PC-9 (cell line): ENCODE measurements at regions not wholly inside any gene's neighbourhood (a gene's known extent, or its start where the extent isn't known, plus 50 kb on each side); places are given as distances from the start of the nearest gene placed in this dataset.
A peak's percentile ranks its signal among the peaks of the same experiment; 100 is the strongest.

Experiments used
- BruUV-seq: library from RNA; stranded (reverse); fragments of 400-500 nt; replicated peaks from 2 replicates; lab custom pipeline; 2021; lab: Mats Ljungman, UMichigan
- CTCF ChIA-PET: fragments of 300-600 bp; sonication (Branson Sonifier 250); formaldehyde crosslinking; loops from one replicate; lab custom pipeline; 2022; ENCODE audit warnings: antibody characterized with exemption; lab: Charles Lee
- POLR2A ChIA-PET: fragments of 300-600 bp; sonication (Branson Sonifier 250); formaldehyde crosslinking; loops from one replicate; lab custom pipeline; 2022; ENCODE audit warnings: antibody characterized with exemption; ENCODE audit not compliant: unreplicated experiment; lab: Charles Lee
- DNase-seq, 2 experiments: peaks; one replicate each; pipeline versions ENCODE4 v3.0.0 to v3.0.0-alpha.2; 2015 to 2022; ENCODE audit warnings: mixed read lengths in 1 of 2
- H2AFZ ChIP-seq: fragments of 200-600 bp; sonication (generic); 2 replicates; pipeline ENCODE4 v1.8.1; 2017; ENCODE audit warnings: antibody characterized with exemption
- H3F3A ChIP-seq: fragments of 200-600 bp; sonication (generic); 2 replicates; pipeline ENCODE4 v1.8.1; 2017; ENCODE audit warnings: antibody characterized with exemption, mild to moderate bottlenecking, low read depth; ENCODE audit not compliant: insufficient read depth
- H3K27ac ChIP-seq: fragments of 200-600 bp; sonication (generic); 2 replicates; pipeline ENCODE4 v1.6.1; 2016; ENCODE audit warnings: mixed run types
- H3K27me3 ChIP-seq: fragments of 200-600 bp; sonication (generic); 2 replicates; pipeline ENCODE4 v1.6.1; 2016; ENCODE audit warnings: low read depth, mixed run types; ENCODE audit not compliant: insufficient read depth
- H3K36me3 ChIP-seq: fragments of 200-600 bp; sonication (generic); 2 replicates; pipeline ENCODE4 v1.6.1; 2016; ENCODE audit warnings: low read depth, mixed run types
- H3K4me1 ChIP-seq: fragments of 200-600 bp; sonication (generic); replicated peaks from 2 replicates; pipeline ENCODE4 v1.6.1; 2016; ENCODE audit warnings: mixed run types; ENCODE audit not compliant: insufficient read depth
- H3K4me2 ChIP-seq: fragments of 200-600 bp; sonication (generic); 2 replicates; pipeline ENCODE4 v1.6.1; 2017; ENCODE audit warnings: mixed run types
- H3K4me3 ChIP-seq: fragments of 200-600 bp; sonication (generic); 2 replicates; pipeline ENCODE4 v1.6.1; 2016; ENCODE audit warnings: mixed run types
- H3K79me2 ChIP-seq: fragments of 200-600 bp; sonication (generic); 2 replicates; pipeline ENCODE4 v1.6.1; 2017; ENCODE audit warnings: low read depth, mixed run types
- H3K9me2 ChIP-seq: fragments of 200-600 bp; sonication (generic); 2 replicates; pipeline ENCODE4 v1.8.1; 2017; ENCODE audit warnings: mild to moderate bottlenecking; ENCODE audit not compliant: insufficient read depth
- H3K9me3 ChIP-seq: fragments of 200-600 bp; sonication (generic); 2 replicates; pipeline ENCODE4 v1.8.1; 2016; ENCODE audit warnings: low read depth; ENCODE audit not compliant: insufficient read depth
- H4K20me1 ChIP-seq: fragments of 200-600 bp; sonication (generic); 2 replicates; pipeline ENCODE4 v1.8.1; 2017; ENCODE audit not compliant: insufficient read depth
- CTCF ChIP-seq: fragments of 200-600 bp; sonication (generic); conservative IDR thresholded peaks from 2 replicates; pipeline ENCODE4 v1.6.1; 2017; ENCODE audit warnings: mixed run types, antibody characterized with exemption, mild to moderate bottlenecking, moderate library complexity
- EZH2 ChIP-seq: fragments of 200-600 bp; sonication (generic); IDR thresholded peaks from 2 replicates; pipeline ENCODE4 v1.8.0; 2017; ENCODE audit warnings: antibody characterized with exemption, low read depth
- intact Hi-C: fragments of 100-400 bp; cut with micrococcal nuclease; formaldehyde crosslinking; loops from one replicate; pipeline ENCODE4 v1.10.0; 2022; ENCODE audit not compliant: unreplicated experiment

GRCh38 chr1:29399465-29399864 lies 163.1 kb downstream of the PTPRU start:
- Histone ChIP-seq H3K4me3 (no peak overlapping the region), H2AFZ (no peak overlapping the region), H3K4me2 (no peak overlapping the region), H3K9me2 (no peaks in the 10 kb centered on the region), H3K9me3 (no peaks in the 10 kb centered on the region), H3K36me3 (no peaks in the 10 kb centered on the region), H3K4me1 (no peaks in the 10 kb centered on the region), H3K27ac (no peak overlapping the region), H3F3A (no peaks in the 10 kb centered on the region), H3K79me2 (no peaks in the 10 kb centered on the region), H3K27me3 (no peaks in the 10 kb centered on the region), H4K20me1 (no peaks in the 10 kb centered on the region)
- ChIA-PET CTCF (no interaction called here), POLR2A (no interaction called here)
- no peak for TF ChIP-seq EZH2
- no peak for TF ChIP-seq CTCF
- DNase-seq: no peak
- BruUV-seq: no TSS peak
- intact Hi-C loops: no loop called here

DNA sequence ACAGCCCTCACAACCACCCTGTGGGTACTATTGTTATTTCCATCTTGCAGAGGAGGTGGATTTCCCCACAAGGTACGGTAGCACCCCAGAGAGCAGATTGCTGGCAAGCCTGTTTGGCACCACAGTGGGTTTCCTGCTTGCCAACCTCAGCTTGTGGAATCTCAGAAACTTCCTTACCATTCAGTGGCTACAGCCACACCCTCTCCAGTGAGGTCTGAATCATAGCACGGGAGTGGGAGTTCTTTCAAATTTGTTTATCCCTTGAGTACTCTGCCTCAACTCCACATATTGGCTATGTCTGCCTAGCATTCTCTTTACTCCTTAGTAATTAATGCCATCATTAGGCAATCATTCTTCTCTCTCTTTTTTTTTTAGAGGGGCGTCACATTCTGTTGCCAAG lies 162.1 kb downstream of the PTPRU start:
- ChIA-PET CTCF (no interaction called here), POLR2A (no interaction called here)
- DNase-seq: peak in 1 of 2 experiments; percentile 45
- Histone ChIP-seq H3K27ac (no peak overlapping the region), H3K9me2 (no peaks in the 10 kb centered on the region), H3K79me2 (no peaks in the 10 kb centered on the region), H3K4me2 (no peak overlapping the region), H2AFZ (no peak overlapping the region), H3F3A (no peaks in the 10 kb centered on the region), H3K9me3 (no peaks in the 10 kb centered on the region), H4K20me1 (no peaks in the 10 kb centered on the region), H3K4me1 (no peaks in the 10 kb centered on the region), H3K36me3 (no peaks in the 10 kb centered on the region), H3K27me3 (no peaks in the 10 kb centered on the region), H3K4me3 (no peak overlapping the region)
- no TSS peak for BruUV-seq
- TF ChIP-seq CTCF (no peak), EZH2 (no peak)
- intact Hi-C loops: no loop called here

- no peak for TF ChIP-seq CTCF
- TF ChIP-seq EZH2: no peak
- Histone ChIP-seq H3K27ac (no peak overlapping the region), H3K9me3 (no peaks in the 10 kb centered on the region), H3K4me1 (no peaks in the 10 kb centered on the region), H3K27me3 (no peaks in the 10 kb centered on the region), H2AFZ (no peak overlapping the region), H3F3A (no peaks in the 10 kb centered on the region), H3K36me3 (no peaks in the 10 kb centered on the region), H4K20me1 (no peaks in the 10 kb centered on the region), H3K79me2 (no peaks in the 10 kb centered on the region), H3K4me3 (no peak overlapping the region), H3K9me2 (no peaks in the 10 kb centered on the region), H3K4me2 (no peak overlapping the region)
- BruUV-seq: no TSS peak
- intact Hi-C loops: no loop called here
- no peak for DNase-seq
- ChIA-PET POLR2A (no interaction called here), CTCF (no interaction called here)
Observed at GRCh38 chr1:29397981-29398380, 161.7 kb downstream of the PTPRU start.
